Activated CD4-positive, alpha-beta T cell treated with anti-CD3 and anti-CD28 coated beads, Interleukin-2, amount 50 U/mL, for 16 hours (primary cell): ENCODE measurements at regions not wholly inside any gene's neighbourhood (a gene's known extent, or its start where the extent isn't known, plus 50 kb on each side); places are given as distances from the start of the nearest gene placed in this dataset.
"Not testable (repeated sequence)": the region's sequence is repeated elsewhere in the genome, so short reads cannot be mapped to it uniquely, and the experiment has no call there.

Experiments used
- DNase-seq: peaks from one replicate; pipeline ENCODE4 v3.0.0-alpha.2; 2020

GRCh38 chr18:76102626-76103025 is 392.4 kb downstream of the ZNF516 start:
- no peak for DNase-seq

- no peak for DNase-seq
Observed at GRCh38 chr18:76102156-76102555, 392.9 kb downstream of the ZNF516 start.

- DNase-seq: no peak
Observed at GRCh38 chr18:76099931-76100457, 395.0 kb downstream of the ZNF516 start.

GRCh38 chr18:76098674-76099411 is 396.2 kb downstream of the ZNF516 start:
- DNase-seq: no peak

GRCh38 chr18:76081536-76081935 is 413.5 kb downstream of the ZNF516 start:
- DNase-seq: no peak

GRCh38 chr18:76080430-76080829 is 414.6 kb downstream of the ZNF516 start:
- DNase-seq: no peak

- no peak for DNase-seq
Observed at GRCh38 chr18:76075777-76076176, 419.3 kb downstream of the ZNF516 start.

GRCh38 chr18:76064998-76065397 is 430.0 kb downstream of the ZNF516 start:
- no peak for DNase-seq

GRCh38 chr18:76058146-76058545 is 436.9 kb downstream of the ZNF516 start:
- DNase-seq: no peak

- no peak for DNase-seq
Observed at GRCh38 chr18:76057386-76057785, 437.7 kb downstream of the ZNF516 start.

- DNase-seq: no peak
Observed at GRCh38 chr18:76056471-76057110, 438.5 kb downstream of the ZNF516 start.

- DNase-seq: no peak
Observed at GRCh38 chr18:76055578-76055977, 439.5 kb downstream of the ZNF516 start.

GRCh38 chr18:76055025-76055424 is 440.0 kb downstream of the ZNF516 start:
- no peak for DNase-seq

GRCh38 chr18:76054156-76054555 is 440.9 kb downstream of the ZNF516 start:
- no peak for DNase-seq

- DNase-seq: no peak
Observed at GRCh38 chr18:76053551-76053950, 441.5 kb downstream of the ZNF516 start.

GRCh38 chr18:76052227-76052595 is 442.8 kb downstream of the ZNF516 start:
- DNase-seq: no peak

GRCh38 chr18:76051396-76052226 is 443.4 kb downstream of the ZNF516 start:
- DNase-seq: no peak

- DNase-seq: no peak
Observed at GRCh38 chr18:76046221-76046620, 448.8 kb downstream of the ZNF516 start.

GRCh38 chr18:76042511-76042910 is 452.5 kb downstream of the ZNF516 start:
- DNase-seq: no peak

- DNase-seq: no peak
Observed at GRCh38 chr18:76018210-76018609, 476.8 kb downstream of the ZNF516 start.

GRCh38 chr18:76013057-76013456 is 482.0 kb downstream of the ZNF516 start:
- no peak for DNase-seq

- DNase-seq: no peak
Observed at GRCh38 chr18:76005632-76006208, 489.3 kb downstream of the ZNF516 start.

GRCh38 chr18:75987913-75988312 is 507.1 kb downstream of the ZNF516 start:
- DNase-seq: not testable (repeated sequence)
